ENCODE measurements at regions not wholly inside any gene's neighbourhood (a gene's known extent, or its start where the extent isn't known, plus 50 kb on each side); places are given as distances from the start of the nearest gene placed in this dataset.
A peak's percentile ranks its signal among the peaks of the same experiment; 100 is the strongest.

DNA sequence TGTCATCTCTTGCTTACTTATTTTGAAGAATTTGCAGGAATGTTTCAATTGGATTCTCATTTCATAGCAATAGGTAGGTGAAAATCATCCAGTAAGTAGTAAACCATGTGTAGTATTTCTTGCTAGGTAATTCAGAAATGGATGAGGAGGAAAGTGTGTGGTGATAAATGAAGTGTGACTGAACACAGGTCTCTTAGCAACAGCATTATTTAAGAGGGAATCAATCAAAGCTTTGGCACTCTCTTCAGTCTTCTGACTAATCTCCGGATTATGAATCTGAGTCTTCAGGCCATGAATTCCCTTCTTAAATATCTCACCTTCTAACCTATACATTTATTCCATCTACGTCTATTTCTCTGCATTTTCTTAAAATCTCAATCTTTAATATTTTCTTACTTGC is 55.8 kb upstream of the ARHGAP24 start:
- Histone ChIP-seq H3K9me3 (ENCODE audit: insufficient read depth, low read length) (no peaks in the 10 kb centered on the region), H3K9me2 (replicated peaks; ENCODE audit: insufficient read depth, low read length) (no peaks in the 10 kb centered on the region), H3K36me3 (ENCODE audit: low read length) (no peaks in the 10 kb centered on the region), H3K27me3 (ENCODE audit: low read length) (no peaks in the 10 kb centered on the region), H4K20me1 (ENCODE audit: low read depth, low read length) (no peaks in the 10 kb centered on the region), H2AFZ (ENCODE audit: low read depth, low read length, severe bottlenecking) (no peak overlapping the region), H3K79me2 (ENCODE audit: insufficient read depth, low read length) (no peaks in the 10 kb centered on the region), H3F3A (ENCODE audit: insufficient read depth) (no peaks in the 10 kb centered on the region), H3K4me2 (ENCODE audit: low read depth, low read length, poor library complexity, severe bottlenecking) (no peak overlapping the region), H3K4me3 (ENCODE audit: insufficient read depth, low read length, poor library complexity, severe bottlenecking) (no peak overlapping the region), H3K27ac (ENCODE audit: low read depth, low read length) (no peak overlapping the region), H3K9ac (ENCODE audit: low read length) (no peak overlapping the region)
- TF ChIP-seq EZH2phosphoT487 (conservative IDR thresholded peaks at IDR 0.05; ENCODE audit: low read length): no peak
- TF ChIP-seq, protein P1, sequence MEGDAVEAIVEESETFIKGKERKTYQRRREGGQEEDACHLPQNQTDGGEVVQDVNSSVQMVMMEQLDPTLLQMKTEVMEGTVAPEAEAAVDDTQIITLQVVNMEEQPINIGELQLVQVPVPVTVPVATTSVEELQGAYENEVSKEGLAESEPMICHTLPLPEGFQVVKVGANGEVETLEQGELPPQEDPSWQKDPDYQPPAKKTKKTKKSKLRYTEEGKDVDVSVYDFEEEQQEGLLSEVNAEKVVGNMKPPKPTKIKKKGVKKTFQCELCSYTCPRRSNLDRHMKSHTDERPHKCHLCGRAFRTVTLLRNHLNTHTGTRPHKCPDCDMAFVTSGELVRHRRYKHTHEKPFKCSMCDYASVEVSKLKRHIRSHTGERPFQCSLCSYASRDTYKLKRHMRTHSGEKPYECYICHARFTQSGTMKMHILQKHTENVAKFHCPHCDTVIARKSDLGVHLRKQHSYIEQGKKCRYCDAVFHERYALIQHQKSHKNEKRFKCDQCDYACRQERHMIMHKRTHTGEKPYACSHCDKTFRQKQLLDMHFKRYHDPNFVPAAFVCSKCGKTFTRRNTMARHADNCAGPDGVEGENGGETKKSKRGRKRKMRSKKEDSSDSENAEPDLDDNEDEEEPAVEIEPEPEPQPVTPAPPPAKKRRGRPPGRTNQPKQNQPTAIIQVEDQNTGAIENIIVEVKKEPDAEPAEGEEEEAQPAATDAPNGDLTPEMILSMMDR (IDR thresholded peaks at IDR 0.05; ENCODE audit: insufficient read depth, low read length, poor library complexity, severe bottlenecking): no peak

GRCh38 chr4:85420831-85421230 is 54.1 kb upstream of the ARHGAP24 start:
- H3K4me2 ChIP-seq (ENCODE audit: low read depth, low read length, poor library complexity, severe bottlenecking): no peak overlapping the region
- H3K4me3 ChIP-seq (ENCODE audit: insufficient read depth, low read length, poor library complexity, severe bottlenecking): no peak overlapping the region
- no peaks in the 10 kb centered on the region for H3F3A ChIP-seq (ENCODE audit: insufficient read depth)
- H2AFZ ChIP-seq (ENCODE audit: low read depth, low read length, severe bottlenecking): no peak overlapping the region
- H3K36me3 ChIP-seq (ENCODE audit: low read length): no peaks in the 10 kb centered on the region
- no peaks in the 10 kb centered on the region for H4K20me1 ChIP-seq (ENCODE audit: low read depth, low read length)
- no peak for TF ChIP-seq EZH2phosphoT487 (conservative IDR thresholded peaks at IDR 0.05; ENCODE audit: low read length)
- TF ChIP-seq, protein P1 (IDR thresholded peaks at IDR 0.05; ENCODE audit: insufficient read depth, low read length, poor library complexity, severe bottlenecking): no peak
- H3K9ac ChIP-seq (ENCODE audit: low read length): no peak overlapping the region
- no peak overlapping the region for H3K27ac ChIP-seq (ENCODE audit: low read depth, low read length)
- no peaks in the 10 kb centered on the region for H3K27me3 ChIP-seq (ENCODE audit: low read length)
- no peaks in the 10 kb centered on the region for H3K79me2 ChIP-seq (ENCODE audit: insufficient read depth, low read length)
- H3K9me2 ChIP-seq (replicated peaks; ENCODE audit: insufficient read depth, low read length): no peaks in the 10 kb centered on the region
- no peaks in the 10 kb centered on the region for H3K9me3 ChIP-seq (ENCODE audit: insufficient read depth, low read length)

DNA sequence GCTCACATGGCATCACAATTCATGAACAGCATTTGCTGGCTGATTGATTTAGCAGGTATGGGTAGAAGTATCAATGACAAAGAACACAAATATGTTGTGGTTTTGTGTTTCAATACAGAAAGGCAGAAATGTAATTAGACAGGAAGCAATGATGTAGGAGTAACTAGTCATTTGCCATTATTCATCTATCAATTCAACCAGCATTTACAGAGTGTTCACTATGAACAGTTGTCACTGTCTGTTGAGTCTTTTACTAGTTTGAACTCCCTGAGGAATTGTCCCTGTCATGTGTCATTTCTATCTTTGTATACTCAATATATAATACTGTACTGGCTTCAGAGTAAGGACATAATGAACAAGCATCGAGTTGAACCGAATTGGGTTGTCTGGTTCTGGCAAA is 51.5 kb upstream of the ARHGAP24 start:
- no peaks in the 10 kb centered on the region for H3F3A ChIP-seq (ENCODE audit: insufficient read depth)
- H3K9me2 ChIP-seq (replicated peaks; ENCODE audit: insufficient read depth, low read length): no peaks in the 10 kb centered on the region
- no peak overlapping the region for H3K4me3 ChIP-seq (ENCODE audit: insufficient read depth, low read length, poor library complexity, severe bottlenecking)
- H2AFZ ChIP-seq (ENCODE audit: low read depth, low read length, severe bottlenecking): no peak overlapping the region
- no peaks in the 10 kb centered on the region for H3K79me2 ChIP-seq (ENCODE audit: insufficient read depth, low read length)
- no peak overlapping the region for H3K9ac ChIP-seq (ENCODE audit: low read length)
- no peaks in the 10 kb centered on the region for H3K9me3 ChIP-seq (ENCODE audit: insufficient read depth, low read length)
- H3K27me3 ChIP-seq (ENCODE audit: low read length): no peaks in the 10 kb centered on the region
- peak overlapping the region; percentile 30 for H3K4me2 ChIP-seq (ENCODE audit: low read depth, low read length, poor library complexity, severe bottlenecking)
- H3K27ac ChIP-seq (ENCODE audit: low read depth, low read length): no peak overlapping the region
- no peak for TF ChIP-seq EZH2phosphoT487 (conservative IDR thresholded peaks at IDR 0.05; ENCODE audit: low read length)
- TF ChIP-seq, protein P1 (IDR thresholded peaks at IDR 0.05; ENCODE audit: insufficient read depth, low read length, poor library complexity, severe bottlenecking): no peak
- no peaks in the 10 kb centered on the region for H4K20me1 ChIP-seq (ENCODE audit: low read depth, low read length)
- H3K36me3 ChIP-seq (ENCODE audit: low read length): no peaks in the 10 kb centered on the region

Measured in SU-DHL-6 (cell line).